Calu3 (cell line): ENCODE measurements at regions not wholly inside any gene's neighbourhood (a gene's known extent, or its start where the extent isn't known, plus 50 kb on each side); places are given as distances from the start of the nearest gene placed in this dataset.
"Not testable (repeated sequence)": the region's sequence is repeated elsewhere in the genome, so short reads cannot be mapped to it uniquely, and the experiment has no call there.

ENCODE experiments used
- BruUV-seq: library from RNA; stranded (reverse); fragments of 400-500 nt; replicated peaks from 2 replicates; lab custom pipeline; 2021; lab: Mats Ljungman, UMichigan
- CTCF ChIA-PET: fragments of 300-600 bp; sonication (Branson Sonifier 250); formaldehyde crosslinking; loops from one replicate; lab custom pipeline; 2022; ENCODE audit warnings: antibody characterized with exemption; lab: Charles Lee
- DNase-seq: peaks from one replicate; pipeline ENCODE4 v3.0.0; 2022
- H3K27ac Mint-ChIP-seq: one replicate; pipeline ENCODE4 v1.8.0; 2022; ENCODE audit warnings: mixed read lengths; ENCODE audit not compliant: unreplicated experiment
- H3K27me3 Mint-ChIP-seq: one replicate; pipeline ENCODE4 v1.8.0; 2022; ENCODE audit warnings: mixed read lengths; ENCODE audit not compliant: unreplicated experiment
- H3K36me3 Mint-ChIP-seq: one replicate; pipeline ENCODE4 v1.8.0; 2022; ENCODE audit warnings: mild to moderate bottlenecking, moderate library complexity, mixed read lengths; ENCODE audit not compliant: insufficient read depth, unreplicated experiment
- H3K4me1 Mint-ChIP-seq: one replicate; pipeline ENCODE4 v1.8.0; 2022; ENCODE audit warnings: mild to moderate bottlenecking, low read depth, mixed read lengths; ENCODE audit not compliant: unreplicated experiment
- H3K4me3 Mint-ChIP-seq: one replicate; pipeline ENCODE4 v1.8.0; 2022; ENCODE audit warnings: mild to moderate bottlenecking, low read depth, moderate library complexity, mixed read lengths; ENCODE audit not compliant: unreplicated experiment
- H3K9me3 Mint-ChIP-seq: one replicate; pipeline ENCODE4 v1.8.0; 2022; ENCODE audit warnings: low read depth, mixed read lengths; ENCODE audit not compliant: unreplicated experiment
- CTCF ChIP-seq: fragments of 200-600 bp; IDR thresholded peaks from one replicate; pipeline ENCODE4 v1.8.0; 2022; ENCODE audit warnings: antibody characterized with exemption; ENCODE audit not compliant: unreplicated experiment
- intact Hi-C: fragments of 100-400 bp; cut with micrococcal nuclease; formaldehyde crosslinking; loops from one replicate; pipeline ENCODE4 v1.10.0; 2022; ENCODE audit not compliant: unreplicated experiment

- intact Hi-C loops: no loop called here
- Mint-ChIP-seq H3K36me3 (no peaks in the 10 kb centered on the region), H3K4me1 (peaks cover 4% of the 10 kb centered on the region), H3K4me3 (no peak overlapping the region), H3K27ac (no peak overlapping the region), H3K9me3 (peaks cover 5% of the 10 kb centered on the region), H3K27me3 (no peaks in the 10 kb centered on the region)
- no TSS peak for BruUV-seq
- TF ChIP-seq CTCF: no peak
- CTCF ChIA-PET: no interaction called here
- DNase-seq: no peak
These were observed 279.8 kb downstream of the ARPP21 start for GRCh38 chr3:35919160-35919559.

- H3K4me1 Mint-ChIP-seq: peaks cover 8% of the 10 kb centered on the region
- intact Hi-C loops: no loop called here
- no peak for DNase-seq
- no peak overlapping the region for H3K4me3 Mint-ChIP-seq
- no peaks in the 10 kb centered on the region for H3K27me3 Mint-ChIP-seq
- no peaks in the 10 kb centered on the region for H3K36me3 Mint-ChIP-seq
- H3K27ac Mint-ChIP-seq: no peak overlapping the region
- peaks cover 8% of the 10 kb centered on the region for H3K9me3 Mint-ChIP-seq
- no peak for TF ChIP-seq CTCF
- no TSS peak for BruUV-seq
- CTCF ChIA-PET: no interaction called here
These were observed 282.4 kb downstream of the ARPP21 start for GRCh38 chr3:35921718-35922117.

GRCh38 chr3:35924070-35924469 is 284.7 kb downstream of the ARPP21 start:
- Mint-ChIP-seq H3K27ac (peak overlapping the region; percentile 48), H3K9me3 (peaks cover 10% of the 10 kb centered on the region)
- H3K27me3 Mint-ChIP-seq, intact Hi-C loops, H3K36me3 Mint-ChIP-seq, H3K4me3 Mint-ChIP-seq, H3K4me1 Mint-ChIP-seq, BruUV-seq: not testable (repeated sequence)
- CTCF ChIA-PET: interaction anchor here (0.8 kb wide), 1 partner anchor 272 kb away, joined by 3 read pairs; no protein-coding TSS in a partner anchor
- TF ChIP-seq CTCF: peak; percentile 38
- DNase-seq: peak; percentile 51

GRCh38 chr3:35927441-35927840 is 288.1 kb downstream of the ARPP21 start:
- CTCF ChIA-PET: no interaction called here

More at GRCh38 chr3:35927441-35927840, 288.1 kb downstream of the ARPP21 start:
- no peaks in the 10 kb centered on the region for H3K27me3 Mint-ChIP-seq
- H3K4me3 Mint-ChIP-seq: no peak overlapping the region
- H3K9me3 Mint-ChIP-seq: peaks cover 5% of the 10 kb centered on the region
- TF ChIP-seq CTCF: no peak
- no peak overlapping the region for H3K27ac Mint-ChIP-seq
- H3K36me3 Mint-ChIP-seq: no peaks in the 10 kb centered on the region
- H3K4me1 Mint-ChIP-seq: peaks cover 9% of the 10 kb centered on the region
- no TSS peak for BruUV-seq
- DNase-seq: no peak
- intact Hi-C loops: no loop called here
